ENCODE measurements at regions not wholly inside any gene's neighbourhood (a gene's known extent, or its start where the extent isn't known, plus 50 kb on each side); places are given as distances from the start of the nearest gene placed in this dataset.

DNA sequence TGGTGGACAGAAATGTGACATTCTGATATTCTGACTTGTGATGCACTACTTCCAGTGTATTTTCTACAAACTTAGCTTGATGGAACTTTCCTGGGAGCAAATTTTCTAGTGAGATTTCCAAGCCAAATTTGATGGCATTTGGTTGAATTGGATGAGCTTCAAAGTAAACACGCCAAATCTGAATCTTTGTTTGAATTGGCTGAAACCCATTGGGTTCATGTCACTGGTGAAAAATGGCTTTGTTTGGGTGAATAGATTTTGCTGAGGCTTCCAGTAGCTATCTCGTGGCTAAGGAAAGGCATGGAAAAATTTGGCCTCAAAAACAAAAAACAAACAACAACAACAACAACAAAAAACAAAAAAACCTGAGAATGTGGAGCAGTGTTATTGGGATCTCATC lies 271.1 kb upstream of the RPS23 start:
- TF ChIP-seq, protein P1, sequence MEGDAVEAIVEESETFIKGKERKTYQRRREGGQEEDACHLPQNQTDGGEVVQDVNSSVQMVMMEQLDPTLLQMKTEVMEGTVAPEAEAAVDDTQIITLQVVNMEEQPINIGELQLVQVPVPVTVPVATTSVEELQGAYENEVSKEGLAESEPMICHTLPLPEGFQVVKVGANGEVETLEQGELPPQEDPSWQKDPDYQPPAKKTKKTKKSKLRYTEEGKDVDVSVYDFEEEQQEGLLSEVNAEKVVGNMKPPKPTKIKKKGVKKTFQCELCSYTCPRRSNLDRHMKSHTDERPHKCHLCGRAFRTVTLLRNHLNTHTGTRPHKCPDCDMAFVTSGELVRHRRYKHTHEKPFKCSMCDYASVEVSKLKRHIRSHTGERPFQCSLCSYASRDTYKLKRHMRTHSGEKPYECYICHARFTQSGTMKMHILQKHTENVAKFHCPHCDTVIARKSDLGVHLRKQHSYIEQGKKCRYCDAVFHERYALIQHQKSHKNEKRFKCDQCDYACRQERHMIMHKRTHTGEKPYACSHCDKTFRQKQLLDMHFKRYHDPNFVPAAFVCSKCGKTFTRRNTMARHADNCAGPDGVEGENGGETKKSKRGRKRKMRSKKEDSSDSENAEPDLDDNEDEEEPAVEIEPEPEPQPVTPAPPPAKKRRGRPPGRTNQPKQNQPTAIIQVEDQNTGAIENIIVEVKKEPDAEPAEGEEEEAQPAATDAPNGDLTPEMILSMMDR (conservative IDR thresholded peaks at IDR 0.05; ENCODE audit: low read length) = no peak
- TF ChIP-seq EZH2phosphoT487 (IDR thresholded peaks at IDR 0.05; ENCODE audit: borderline replicate concordance, low read depth, low read length) = no peak
